GM13976 (cell line): ENCODE measurements at regions not wholly inside any gene's neighbourhood (a gene's known extent, or its start where the extent isn't known, plus 50 kb on each side); places are given as distances from the start of the nearest gene placed in this dataset.

Experiments
- DNase-seq: peaks from one replicate; pipeline ENCODE4 v3.0.0; 2012; ENCODE audit warnings: low spot score
- CTCF ChIP-seq: IDR thresholded peaks from 2 replicates; pipeline ENCODE4 v1.5.1; 2012; ENCODE audit warnings: borderline replicate concordance, mild to moderate bottlenecking; ENCODE audit not compliant: insufficient read depth; ENCODE audit errors: extremely low read depth, missing control alignments, control extremely low read depth
- in situ Hi-C: fragments of 300-500 bp; cut with MboI; formaldehyde crosslinking; loops from one replicate; pipeline ENCODE4 v1.12.0; 2022; ENCODE audit warnings: low sequenced_read_pairs, mixed read lengths, inconsistent platforms; ENCODE audit not compliant: unreplicated experiment

GRCh38 chrX:82058728-82059127 lies 856.8 kb downstream of the SH3BGRL start:
- no peak for DNase-seq
- no peak for TF ChIP-seq CTCF
- in situ Hi-C loops, result no loop called here

GRCh38 chrX:82070948-82071347 lies 869.0 kb downstream of the SH3BGRL start:
- TF ChIP-seq CTCF, result no peak
- in situ Hi-C loops, result no loop called here
- no peak for DNase-seq

- in situ Hi-C loops, result no loop called here
- DNase-seq, result no peak
- no peak for TF ChIP-seq CTCF
These were observed 879.1 kb downstream of the SH3BGRL start for GRCh38 chrX:82081027-82081426.

- in situ Hi-C loops, result no loop called here
- no peak for DNase-seq
- TF ChIP-seq CTCF, result no peak
These were observed 885.8 kb downstream of the SH3BGRL start for GRCh38 chrX:82087699-82088098.

GRCh38 chrX:82092307-82092706 lies 890.4 kb downstream of the SH3BGRL start:
- TF ChIP-seq CTCF, result no peak
- in situ Hi-C loops, result no loop called here
- DNase-seq, result no peak

- no peak for TF ChIP-seq CTCF
- no peak for DNase-seq
- in situ Hi-C loops, result no loop called here
These were observed 923.2 kb downstream of the SH3BGRL start for GRCh38 chrX:82125103-82125502.
